Right atrium auricular region (tissue), 2 donors: ENCODE measurements at regions not wholly inside any gene's neighbourhood (a gene's known extent, or its start where the extent isn't known, plus 50 kb on each side); places are given as distances from the start of the nearest gene placed in this dataset.

Experiments used
- DNase-seq: peaks from one replicate; pipeline ENCODE4 v3.0.0-alpha.2; 2019; ENCODE audit warnings: low spot score
- H3K27ac ChIP-seq, 2 donors: fragments of 200-600 bp; sonication (generic); 1 replicate in 1 of 2; 2 replicates in 1 of 2; pipeline ENCODE4 v1.5.1; 2016 to 2019
- H3K27me3 ChIP-seq, 2 donors: fragments of 200-600 bp; sonication (generic); one replicate each; pipeline versions ENCODE4 v1.5.1 to v1.6.0; 2017 to 2019
- H3K36me3 ChIP-seq: fragments of 200-600 bp; sonication (generic); one replicate; pipeline ENCODE4 v1.5.1; 2016
- H3K4me1 ChIP-seq, 2 donors: fragments of 200-600 bp; sonication (generic); one replicate each; pipeline versions ENCODE4 v1.5.1 to v1.6.0; 2017 to 2019
- H3K4me3 ChIP-seq, 2 donors: fragments of 200-600 bp; sonication (generic); 1 replicate in 1 of 2; 2 replicates in 1 of 2; pipeline ENCODE4 v1.5.1; 2017 to 2019; ENCODE audit warnings: mild to moderate bottlenecking in 1 of 2, moderate library complexity in 1 of 2
- H3K9me3 ChIP-seq, 2 donors: fragments of 200-600 bp; sonication (generic); one replicate each; pipeline ENCODE4 v1.5.1; 2019
- TF ChIP-seq, protein P1 (sequence below), 2 donors: fragments of 200-600 bp; sonication (generic); IDR thresholded peaks; one replicate each; pipeline ENCODE4 v1.5.1; 2019; ENCODE audit warnings: antibody characterized with exemption in 2 of 2

- Histone ChIP-seq H3K27me3 (no peaks in the 10 kb centered on the region), H3K27ac (no peak overlapping the region), H3K36me3 (no peaks in the 10 kb centered on the region), H3K9me3 (no peaks in the 10 kb centered on the region), H3K4me1 (no peaks in the 10 kb centered on the region), H3K4me3 (no peak overlapping the region)
- no peak for DNase-seq
- TF ChIP-seq, protein P1, sequence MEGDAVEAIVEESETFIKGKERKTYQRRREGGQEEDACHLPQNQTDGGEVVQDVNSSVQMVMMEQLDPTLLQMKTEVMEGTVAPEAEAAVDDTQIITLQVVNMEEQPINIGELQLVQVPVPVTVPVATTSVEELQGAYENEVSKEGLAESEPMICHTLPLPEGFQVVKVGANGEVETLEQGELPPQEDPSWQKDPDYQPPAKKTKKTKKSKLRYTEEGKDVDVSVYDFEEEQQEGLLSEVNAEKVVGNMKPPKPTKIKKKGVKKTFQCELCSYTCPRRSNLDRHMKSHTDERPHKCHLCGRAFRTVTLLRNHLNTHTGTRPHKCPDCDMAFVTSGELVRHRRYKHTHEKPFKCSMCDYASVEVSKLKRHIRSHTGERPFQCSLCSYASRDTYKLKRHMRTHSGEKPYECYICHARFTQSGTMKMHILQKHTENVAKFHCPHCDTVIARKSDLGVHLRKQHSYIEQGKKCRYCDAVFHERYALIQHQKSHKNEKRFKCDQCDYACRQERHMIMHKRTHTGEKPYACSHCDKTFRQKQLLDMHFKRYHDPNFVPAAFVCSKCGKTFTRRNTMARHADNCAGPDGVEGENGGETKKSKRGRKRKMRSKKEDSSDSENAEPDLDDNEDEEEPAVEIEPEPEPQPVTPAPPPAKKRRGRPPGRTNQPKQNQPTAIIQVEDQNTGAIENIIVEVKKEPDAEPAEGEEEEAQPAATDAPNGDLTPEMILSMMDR (IDR thresholded peaks at IDR 0.05) = no peak
Observed at GRCh38 chr20:6492271-6493055, 275.0 kb upstream of the BMP2 start.

DNA sequence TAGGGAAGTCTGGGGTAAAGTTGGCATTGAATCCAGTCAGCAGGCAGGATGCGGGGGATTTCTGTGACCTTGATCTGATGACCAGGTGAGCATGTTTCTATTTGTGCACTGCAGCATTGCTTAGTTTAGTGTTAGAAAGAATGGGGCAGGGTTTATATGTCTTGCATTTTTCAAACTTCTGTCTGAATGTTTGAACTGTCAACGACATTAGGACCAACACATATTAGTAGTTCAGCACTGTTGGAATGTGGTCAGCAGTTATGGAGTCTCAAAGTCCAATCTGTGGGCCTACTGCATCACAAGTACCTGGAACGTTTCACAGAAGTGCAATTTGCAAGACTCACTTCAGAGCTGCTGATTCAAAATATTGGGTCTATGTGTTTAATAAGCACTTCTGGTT lies 276.6 kb upstream of the BMP2 start:
- H3K4me1 ChIP-seq = no peaks in the 10 kb centered on the region
- TF ChIP-seq, protein P1 (IDR thresholded peaks at IDR 0.05) = no peak
- no peaks in the 10 kb centered on the region for H3K9me3 ChIP-seq
- no peaks in the 10 kb centered on the region for H3K36me3 ChIP-seq
- DNase-seq = no peak
- H3K4me3 ChIP-seq = no peak overlapping the region
- no peaks in the 10 kb centered on the region for H3K27me3 ChIP-seq
- no peak overlapping the region for H3K27ac ChIP-seq

GRCh38 chr20:6489361-6490171 lies 277.9 kb upstream of the BMP2 start:
- no peaks in the 10 kb centered on the region for H3K27me3 ChIP-seq
- TF ChIP-seq, protein P1 (IDR thresholded peaks at IDR 0.05) = no peak
- H3K4me3 ChIP-seq = no peak overlapping the region
- H3K9me3 ChIP-seq = no peaks in the 10 kb centered on the region
- no peak for DNase-seq
- H3K27ac ChIP-seq = no peak overlapping the region
- H3K4me1 ChIP-seq = no peaks in the 10 kb centered on the region
- no peaks in the 10 kb centered on the region for H3K36me3 ChIP-seq

- no peaks in the 10 kb centered on the region for H3K9me3 ChIP-seq
- DNase-seq = no peak
- TF ChIP-seq, protein P1 (IDR thresholded peaks at IDR 0.05) = no peak
- H3K4me1 ChIP-seq = no peaks in the 10 kb centered on the region
- no peak overlapping the region for H3K27ac ChIP-seq
- H3K36me3 ChIP-seq = no peaks in the 10 kb centered on the region
- H3K4me3 ChIP-seq = no peak overlapping the region
- H3K27me3 ChIP-seq = no peaks in the 10 kb centered on the region
Observed at GRCh38 chr20:6485351-6485750, 282.1 kb upstream of the BMP2 start.

- no peaks in the 10 kb centered on the region for H3K27me3 ChIP-seq
- H3K4me3 ChIP-seq = no peak overlapping the region
- no peaks in the 10 kb centered on the region for H3K4me1 ChIP-seq
- H3K27ac ChIP-seq = no peak overlapping the region
- DNase-seq = no peak
- no peaks in the 10 kb centered on the region for H3K9me3 ChIP-seq
- TF ChIP-seq, protein P1 (IDR thresholded peaks at IDR 0.05) = no peak
- no peaks in the 10 kb centered on the region for H3K36me3 ChIP-seq
Observed at GRCh38 chr20:6483727-6484126, 283.8 kb upstream of the BMP2 start.
